ENCODE measurements at regions not wholly inside any gene's neighbourhood (a gene's known extent, or its start where the extent isn't known, plus 50 kb on each side); places are given as distances from the start of the nearest gene placed in this dataset.
"Not testable (repeated sequence)": the region's sequence is repeated elsewhere in the genome, so short reads cannot be mapped to it uniquely, and the experiment has no call there.

DNA sequence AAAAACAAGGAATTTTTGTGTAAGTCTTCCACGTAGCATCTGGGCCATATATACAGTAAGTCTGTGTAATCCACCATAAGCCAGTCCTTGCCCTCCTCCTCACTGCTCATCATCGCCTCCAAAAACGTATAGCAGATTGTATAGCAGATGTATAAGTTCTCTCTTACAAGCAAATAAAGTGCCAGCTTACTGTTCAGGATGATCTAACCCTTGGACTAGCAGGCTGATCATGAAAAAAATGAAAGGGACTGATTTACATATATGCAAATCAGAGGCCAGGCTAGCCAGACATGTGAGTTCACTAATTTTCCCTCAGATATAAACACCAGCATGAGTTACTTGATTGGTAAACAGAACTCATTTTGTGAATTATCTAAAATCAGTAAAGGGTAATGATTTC is 171.5 kb downstream of the LY86 start:
- Histone ChIP-seq H3K27ac (no peak overlapping the region), H3K27me3 (no peaks in the 10 kb centered on the region), H3K4me2 (no peak overlapping the region), H3K79me2 (no peaks in the 10 kb centered on the region), H3K36me3 (replicated peaks; ENCODE audit: insufficient read depth, low read depth) (no peaks in the 10 kb centered on the region), H3K4me3 (no peak overlapping the region), H3K4me1 (ENCODE audit: insufficient read depth) (no peaks in the 10 kb centered on the region), H4K20me1 (ENCODE audit: insufficient read depth, poor library complexity, severe bottlenecking) (no peaks in the 10 kb centered on the region), H3K9me2 (replicated peaks; ENCODE audit: insufficient read depth) (no peaks in the 10 kb centered on the region), H3K9me3 (ENCODE audit: low read depth) (no peaks in the 10 kb centered on the region), H2AFZ (no peak overlapping the region)
- 88% methylated on average over 3 of the region's 3 CpGs for WGBS (ENCODE audit: low lambda C conversion rate, missing lambda C conversion rate)
- TF ChIP-seq EZH2phosphoT487 (IDR thresholded peaks at IDR 0.05; ENCODE audit: low read depth, severe bottlenecking, unreplicated experiment) (no peak), EZH2 (IDR thresholded peaks at IDR 0.05; ENCODE audit: borderline replicate concordance) (no peak), CTCF (IDR thresholded peaks at IDR 0.05; ENCODE audit: poor library complexity) (no peak)
- no peak for DNase-seq (ENCODE audit: low spot score)

DNA sequence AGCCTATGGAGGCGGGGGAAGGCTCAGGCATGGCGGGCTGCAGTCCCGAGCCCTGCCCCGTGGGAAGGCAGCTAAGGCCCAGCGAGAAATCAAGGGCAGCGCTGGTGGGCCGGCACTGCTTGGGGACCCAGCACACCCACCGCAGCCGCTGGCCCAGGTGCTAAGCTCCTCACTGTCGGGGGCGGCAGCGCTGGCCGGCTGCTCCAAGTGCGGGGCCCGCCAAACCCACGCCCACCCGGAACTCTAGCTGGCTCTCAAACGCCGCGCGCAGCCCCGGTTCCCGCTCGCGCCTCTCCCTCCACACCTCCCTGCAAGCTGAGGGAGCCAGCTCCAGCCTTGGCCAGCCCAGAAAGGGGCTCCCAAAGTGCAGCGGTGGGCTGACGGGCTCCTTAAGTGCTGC is 174.0 kb downstream of the LY86 start:
- H3K4me3 ChIP-seq; H4K20me1 ChIP-seq (ENCODE audit: insufficient read depth, poor library complexity, severe bottlenecking); H2AFZ ChIP-seq; H3K27me3 ChIP-seq; H3K4me1 ChIP-seq (ENCODE audit: insufficient read depth); H3K9me2 ChIP-seq (replicated peaks; ENCODE audit: insufficient read depth); H3K36me3 ChIP-seq (replicated peaks; ENCODE audit: insufficient read depth, low read depth); H3K4me2 ChIP-seq; H3K9me3 ChIP-seq (ENCODE audit: low read depth); H3K27ac ChIP-seq; H3K79me2 ChIP-seq; DNase-seq (ENCODE audit: low spot score): not testable (repeated sequence)
- 94% methylated on average over 10 of the region's 27 CpGs for WGBS (ENCODE audit: low lambda C conversion rate, missing lambda C conversion rate)

GRCh38 chr6:6764764-6765434 is 176.4 kb downstream of the LY86 start:
- H3K9me2 ChIP-seq (replicated peaks; ENCODE audit: insufficient read depth), result no peaks in the 10 kb centered on the region
- no peaks in the 10 kb centered on the region for H3K36me3 ChIP-seq (replicated peaks; ENCODE audit: insufficient read depth, low read depth)
- H3K79me2 ChIP-seq, result no peaks in the 10 kb centered on the region
- WGBS (ENCODE audit: low lambda C conversion rate, missing lambda C conversion rate), result 84% methylated on average over 3 of the region's 3 CpGs
- TF ChIP-seq EZH2phosphoT487 (IDR thresholded peaks at IDR 0.05; ENCODE audit: low read depth, severe bottlenecking, unreplicated experiment), result no peak
- no peak for TF ChIP-seq EZH2 (IDR thresholded peaks at IDR 0.05; ENCODE audit: borderline replicate concordance)
- TF ChIP-seq CTCF (IDR thresholded peaks at IDR 0.05; ENCODE audit: poor library complexity), result no peak
- no peak for DNase-seq (ENCODE audit: low spot score)
- H3K9me3 ChIP-seq (ENCODE audit: low read depth), result no peaks in the 10 kb centered on the region
- H3K27me3 ChIP-seq, result no peaks in the 10 kb centered on the region
- no peak overlapping the region for H2AFZ ChIP-seq
- no peak overlapping the region for H3K4me2 ChIP-seq
- H4K20me1 ChIP-seq (ENCODE audit: insufficient read depth, poor library complexity, severe bottlenecking), result no peaks in the 10 kb centered on the region
- no peaks in the 10 kb centered on the region for H3K4me1 ChIP-seq (ENCODE audit: insufficient read depth)
- H3K27ac ChIP-seq, result no peak overlapping the region
- no peak overlapping the region for H3K4me3 ChIP-seq

DNA sequence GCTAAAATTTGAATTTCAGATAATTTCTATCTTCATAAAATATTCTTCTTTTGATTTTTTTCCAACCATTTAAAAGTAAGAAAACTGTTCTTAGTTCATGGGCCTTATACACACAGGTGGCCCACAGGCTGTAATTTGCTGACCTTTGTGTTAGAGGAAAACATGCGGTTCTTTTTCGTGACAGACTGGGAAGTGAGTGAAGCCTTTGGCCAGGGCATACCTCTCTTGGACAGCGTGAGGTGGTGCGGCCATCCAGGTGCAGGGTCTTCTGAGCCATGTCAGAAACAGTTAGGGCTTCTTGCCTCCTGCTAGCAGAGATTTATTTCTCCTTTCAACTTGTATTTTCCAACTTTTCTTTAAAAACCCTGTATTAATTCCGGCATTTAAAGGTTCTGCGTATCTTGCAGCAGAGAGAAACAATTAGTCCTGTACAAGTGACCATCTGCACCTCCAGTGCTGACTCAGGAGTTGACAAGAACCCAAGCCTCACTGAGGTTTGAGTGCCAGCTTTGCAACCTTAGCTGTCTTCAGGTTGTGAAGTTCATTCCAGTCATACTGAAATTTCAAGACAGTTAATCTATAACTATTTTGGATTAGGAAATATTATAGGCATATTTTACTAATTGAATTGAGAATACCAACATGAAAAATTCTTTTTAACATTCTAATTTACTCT is 177.8 kb downstream of the LY86 start:
- DNase-seq (ENCODE audit: low spot score), result no peak
- no peak overlapping the region for H3K4me3 ChIP-seq
- H3K4me1 ChIP-seq (ENCODE audit: insufficient read depth), result no peaks in the 10 kb centered on the region
- H3K27ac ChIP-seq, result no peak overlapping the region
- no peaks in the 10 kb centered on the region for H3K27me3 ChIP-seq
- H3K9me2 ChIP-seq (replicated peaks; ENCODE audit: insufficient read depth), result no peaks in the 10 kb centered on the region
- no peak for TF ChIP-seq EZH2phosphoT487 (IDR thresholded peaks at IDR 0.05; ENCODE audit: low read depth, severe bottlenecking, unreplicated experiment)
- TF ChIP-seq EZH2 (IDR thresholded peaks at IDR 0.05; ENCODE audit: borderline replicate concordance), result no peak
- no peak for TF ChIP-seq CTCF (IDR thresholded peaks at IDR 0.05; ENCODE audit: poor library complexity)
- WGBS (ENCODE audit: low lambda C conversion rate, missing lambda C conversion rate), result 92% methylated on average over 6 of the region's 6 CpGs
- no peak overlapping the region for H3K4me2 ChIP-seq
- no peaks in the 10 kb centered on the region for H3K79me2 ChIP-seq
- no peak overlapping the region for H2AFZ ChIP-seq
- no peaks in the 10 kb centered on the region for H3K36me3 ChIP-seq (replicated peaks; ENCODE audit: insufficient read depth, low read depth)
- no peaks in the 10 kb centered on the region for H4K20me1 ChIP-seq (ENCODE audit: insufficient read depth, poor library complexity, severe bottlenecking)
- H3K9me3 ChIP-seq (ENCODE audit: low read depth), result no peaks in the 10 kb centered on the region
